ENCODE measurements at regions not wholly inside any gene's neighbourhood (a gene's known extent, or its start where the extent isn't known, plus 50 kb on each side); places are given as distances from the start of the nearest gene placed in this dataset.

DNA sequence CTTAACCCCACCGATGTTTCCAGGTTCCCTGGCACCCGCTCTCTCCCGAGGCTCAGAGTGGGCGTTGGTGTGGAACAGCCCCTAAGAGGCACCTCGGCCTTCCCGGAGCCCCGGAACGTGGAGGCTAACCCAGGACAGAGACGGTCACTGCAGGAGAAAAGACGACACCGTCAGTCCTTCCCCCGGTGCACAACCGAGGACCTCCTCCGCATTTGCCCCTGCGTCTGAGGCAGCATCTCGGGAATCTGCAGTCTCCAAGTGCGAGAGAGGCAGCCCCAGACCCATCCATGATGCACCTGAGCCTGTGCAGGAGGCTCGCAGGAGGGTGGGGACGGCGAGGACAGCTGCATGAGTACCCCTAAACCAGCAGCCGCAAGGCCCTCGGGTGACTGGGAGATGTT lies 204.9 kb upstream of the SALL3 start:
- TF ChIP-seq, protein P1, sequence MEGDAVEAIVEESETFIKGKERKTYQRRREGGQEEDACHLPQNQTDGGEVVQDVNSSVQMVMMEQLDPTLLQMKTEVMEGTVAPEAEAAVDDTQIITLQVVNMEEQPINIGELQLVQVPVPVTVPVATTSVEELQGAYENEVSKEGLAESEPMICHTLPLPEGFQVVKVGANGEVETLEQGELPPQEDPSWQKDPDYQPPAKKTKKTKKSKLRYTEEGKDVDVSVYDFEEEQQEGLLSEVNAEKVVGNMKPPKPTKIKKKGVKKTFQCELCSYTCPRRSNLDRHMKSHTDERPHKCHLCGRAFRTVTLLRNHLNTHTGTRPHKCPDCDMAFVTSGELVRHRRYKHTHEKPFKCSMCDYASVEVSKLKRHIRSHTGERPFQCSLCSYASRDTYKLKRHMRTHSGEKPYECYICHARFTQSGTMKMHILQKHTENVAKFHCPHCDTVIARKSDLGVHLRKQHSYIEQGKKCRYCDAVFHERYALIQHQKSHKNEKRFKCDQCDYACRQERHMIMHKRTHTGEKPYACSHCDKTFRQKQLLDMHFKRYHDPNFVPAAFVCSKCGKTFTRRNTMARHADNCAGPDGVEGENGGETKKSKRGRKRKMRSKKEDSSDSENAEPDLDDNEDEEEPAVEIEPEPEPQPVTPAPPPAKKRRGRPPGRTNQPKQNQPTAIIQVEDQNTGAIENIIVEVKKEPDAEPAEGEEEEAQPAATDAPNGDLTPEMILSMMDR (IDR thresholded peaks at IDR 0.05): no peak
- TF ChIP-seq POLR2A (IDR thresholded peaks at IDR 0.05): no peak
